Left ventricle myocardium inferior (tissue), 1 donor: ENCODE measurements at regions not wholly inside any gene's neighbourhood (a gene's known extent, or its start where the extent isn't known, plus 50 kb on each side); places are given as distances from the start of the nearest gene placed in this dataset.
"Not testable (repeated sequence)": the region's sequence is repeated elsewhere in the genome, so short reads cannot be mapped to it uniquely, and the experiment has no call there.

Experiments used
- DNase-seq: peaks from one replicate; pipeline ENCODE4 v3.0.0-alpha.2; 2020
- H3K27ac ChIP-seq: fragments of 200-600 bp; replicated peaks from 2 replicates; pipeline ENCODE4 v1.8.0; 2021
- H3K27me3 ChIP-seq: fragments of 200-600 bp; 2 replicates; pipeline ENCODE4 v1.8.0; 2021; ENCODE audit warnings: low read depth
- H3K36me3 ChIP-seq: fragments of 200-600 bp; 2 replicates; pipeline ENCODE4 v1.8.0; 2021
- H3K4me1 ChIP-seq: fragments of 200-600 bp; 2 replicates; pipeline ENCODE4 v1.8.0; 2021
- H3K4me3 ChIP-seq: fragments of 200-600 bp; 2 replicates; pipeline ENCODE4 v1.8.0; 2021; ENCODE audit warnings: mild to moderate bottlenecking, moderate library complexity
- H3K9me3 ChIP-seq: fragments of 200-600 bp; replicated peaks from 2 replicates; pipeline ENCODE4 v1.8.0; 2021
- intact Hi-C: fragments of 100-400 bp; cut with micrococcal nuclease; formaldehyde crosslinking; loops from one replicate; pipeline ENCODE4 v1.11.0; 2022
- TF ChIP-seq, protein P1 (sequence below): fragments of 200-600 bp; IDR thresholded peaks from 2 replicates; pipeline ENCODE4 v1.8.0; 2021; ENCODE audit warnings: antibody characterized with exemption, mild to moderate bottlenecking, borderline replicate concordance
- donor health status: DM: no; HTN: yes; CAD: no; lungs with severe emphysema.

DNA sequence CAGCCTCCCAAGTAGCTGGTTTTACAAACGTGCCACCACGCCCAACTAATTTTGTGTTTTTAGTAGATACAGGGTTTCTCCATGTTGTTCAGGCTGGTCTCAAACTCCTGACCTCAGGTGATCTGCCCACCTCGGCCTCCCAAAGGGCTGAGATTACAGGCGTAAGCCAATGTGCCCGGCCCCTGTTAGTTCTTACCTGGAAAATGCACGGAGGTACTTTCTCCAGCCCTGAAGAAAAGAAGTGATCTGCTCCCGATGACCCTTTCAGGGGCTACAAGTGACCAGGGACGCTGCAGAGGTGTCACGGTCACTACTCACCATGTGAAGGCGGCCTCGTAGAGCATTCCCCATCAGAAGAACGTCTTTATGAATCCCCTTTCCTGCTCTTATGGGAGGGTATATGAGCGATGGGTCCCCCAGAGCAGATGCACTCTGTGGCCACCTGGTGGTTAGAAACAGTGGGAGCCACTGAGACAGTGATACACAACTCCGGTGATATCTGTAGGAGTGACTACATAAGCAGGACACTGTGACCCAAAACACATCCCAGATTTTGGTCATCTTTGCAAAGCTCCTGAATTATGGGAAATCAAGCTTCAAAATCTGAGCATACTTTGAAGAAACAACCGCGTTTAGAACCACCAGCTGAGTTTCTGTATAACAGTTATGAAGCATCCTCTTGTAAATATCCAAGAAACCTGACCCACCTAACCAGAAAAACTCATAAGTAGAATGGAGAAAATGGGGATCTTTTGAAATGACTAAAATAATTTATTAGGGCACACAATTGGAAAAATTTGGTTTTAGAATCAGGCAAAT is 102.7 kb upstream of the NBPF11 start:
- H3K4me3 ChIP-seq, H3K36me3 ChIP-seq, DNase-seq, H3K9me3 ChIP-seq, H3K27ac ChIP-seq, intact Hi-C loops, H3K4me1 ChIP-seq: not testable (repeated sequence)
- TF ChIP-seq, protein P1, sequence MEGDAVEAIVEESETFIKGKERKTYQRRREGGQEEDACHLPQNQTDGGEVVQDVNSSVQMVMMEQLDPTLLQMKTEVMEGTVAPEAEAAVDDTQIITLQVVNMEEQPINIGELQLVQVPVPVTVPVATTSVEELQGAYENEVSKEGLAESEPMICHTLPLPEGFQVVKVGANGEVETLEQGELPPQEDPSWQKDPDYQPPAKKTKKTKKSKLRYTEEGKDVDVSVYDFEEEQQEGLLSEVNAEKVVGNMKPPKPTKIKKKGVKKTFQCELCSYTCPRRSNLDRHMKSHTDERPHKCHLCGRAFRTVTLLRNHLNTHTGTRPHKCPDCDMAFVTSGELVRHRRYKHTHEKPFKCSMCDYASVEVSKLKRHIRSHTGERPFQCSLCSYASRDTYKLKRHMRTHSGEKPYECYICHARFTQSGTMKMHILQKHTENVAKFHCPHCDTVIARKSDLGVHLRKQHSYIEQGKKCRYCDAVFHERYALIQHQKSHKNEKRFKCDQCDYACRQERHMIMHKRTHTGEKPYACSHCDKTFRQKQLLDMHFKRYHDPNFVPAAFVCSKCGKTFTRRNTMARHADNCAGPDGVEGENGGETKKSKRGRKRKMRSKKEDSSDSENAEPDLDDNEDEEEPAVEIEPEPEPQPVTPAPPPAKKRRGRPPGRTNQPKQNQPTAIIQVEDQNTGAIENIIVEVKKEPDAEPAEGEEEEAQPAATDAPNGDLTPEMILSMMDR: peak; percentile 71
- peaks cover 18% of the 10 kb centered on the region for H3K27me3 ChIP-seq

DNA sequence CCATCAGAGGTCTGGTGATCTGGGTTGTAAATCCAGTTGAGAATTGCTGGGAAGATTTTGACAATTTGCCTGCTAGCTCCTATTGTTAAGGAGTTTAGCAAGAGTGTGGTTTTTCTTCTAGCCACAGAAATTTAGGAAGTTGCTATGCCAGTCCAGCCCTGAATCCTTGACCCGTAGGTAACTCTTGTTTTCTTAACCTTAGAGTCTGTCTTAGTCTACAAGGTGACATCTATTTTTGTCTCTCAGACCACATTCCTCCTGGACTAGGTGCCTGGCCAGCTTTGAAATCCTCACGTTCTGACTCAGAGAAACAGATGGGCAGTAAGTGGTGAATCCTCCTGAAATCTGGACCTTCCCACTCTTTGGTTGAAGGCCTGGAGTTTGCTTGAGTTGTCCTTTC is 101.7 kb upstream of the NBPF11 start:
- H3K4me1 ChIP-seq, H3K27me3 ChIP-seq, H3K4me3 ChIP-seq, H3K9me3 ChIP-seq, intact Hi-C loops, DNase-seq, H3K36me3 ChIP-seq, H3K27ac ChIP-seq: not testable (repeated sequence)

DNA sequence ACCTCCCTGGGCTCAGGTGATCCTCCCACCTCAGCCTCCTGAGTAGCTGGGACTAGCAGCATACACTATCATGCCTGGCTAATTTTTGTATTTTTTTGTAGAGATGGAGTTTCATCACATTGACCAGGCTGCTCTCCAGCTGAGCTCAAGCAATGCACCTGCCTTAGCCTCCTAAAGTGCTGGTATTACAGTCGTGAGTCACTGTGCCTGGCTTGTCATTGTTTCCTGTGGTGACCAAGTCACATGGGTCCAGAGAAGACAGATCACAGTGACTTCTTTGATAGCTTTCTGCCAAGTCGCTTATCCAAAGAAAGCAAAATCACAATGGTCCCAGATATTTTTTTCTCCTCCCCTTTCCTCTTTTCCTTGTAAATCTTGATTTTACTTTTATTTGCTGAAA is 96.7 kb upstream of the NBPF11 start:
- H3K36me3 ChIP-seq, H3K4me1 ChIP-seq, H3K4me3 ChIP-seq, H3K9me3 ChIP-seq, H3K27me3 ChIP-seq, DNase-seq, H3K27ac ChIP-seq, intact Hi-C loops: not testable (repeated sequence)

DNA sequence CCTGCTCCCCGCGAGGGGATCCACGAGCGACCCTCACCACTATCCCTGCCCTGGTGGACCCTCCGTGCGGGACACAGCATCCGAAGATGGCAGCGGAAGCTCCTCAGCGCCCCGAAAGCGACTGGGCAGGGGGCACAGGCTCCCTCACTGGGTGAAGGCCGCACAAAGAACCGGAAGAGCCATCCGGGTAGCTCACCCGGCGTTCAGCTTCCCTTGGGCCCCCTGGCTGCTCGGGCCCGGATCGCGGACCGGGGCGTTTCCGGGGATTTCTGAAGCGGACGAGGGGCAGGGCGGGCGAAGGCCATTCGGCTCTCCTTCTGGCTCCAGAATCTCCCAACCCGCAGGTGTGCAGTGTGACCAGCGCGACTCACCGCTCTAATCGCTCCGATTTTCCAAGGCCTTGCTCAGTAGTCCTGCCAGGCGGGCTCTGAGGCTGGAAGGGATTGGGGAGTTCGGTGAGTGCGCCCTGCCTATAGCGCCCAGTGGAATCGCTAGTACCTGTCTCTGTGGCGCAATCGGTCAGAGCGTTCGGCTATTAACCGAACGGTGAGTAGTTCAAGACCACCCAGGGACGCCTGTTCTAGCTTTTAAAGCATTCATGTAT is 94.3 kb upstream of the NBPF11 start:
- H3K9me3 ChIP-seq, H3K27ac ChIP-seq, H3K27me3 ChIP-seq, H3K4me1 ChIP-seq, intact Hi-C loops, DNase-seq, H3K36me3 ChIP-seq: not testable (repeated sequence)
- H3K4me3 ChIP-seq: peak overlapping the region; percentile 17

DNA sequence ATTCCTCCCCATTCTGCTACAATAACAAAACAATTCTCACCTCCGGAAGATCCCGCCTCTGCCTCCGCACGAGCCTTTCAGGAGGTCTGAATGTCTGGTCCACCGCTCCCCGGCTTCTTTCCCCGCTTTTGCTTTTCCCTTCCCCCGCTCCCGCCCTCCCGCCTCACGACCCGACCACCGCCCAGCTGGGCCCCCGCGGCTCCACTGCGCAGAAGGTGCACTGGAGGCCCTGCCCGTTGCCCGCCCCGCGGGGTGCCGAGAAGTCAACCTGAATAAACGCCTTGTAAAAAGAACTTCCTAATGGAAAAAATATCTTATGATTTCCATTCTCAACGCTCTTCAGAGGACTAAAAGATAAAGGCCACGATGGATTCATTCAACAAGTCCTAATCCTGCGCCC is 93.8 kb upstream of the NBPF11 start:
- H3K4me3 ChIP-seq: peak overlapping the region; percentile 17
- H3K4me1 ChIP-seq, DNase-seq, H3K27ac ChIP-seq, H3K9me3 ChIP-seq, intact Hi-C loops, H3K36me3 ChIP-seq, H3K27me3 ChIP-seq: not testable (repeated sequence)

DNA sequence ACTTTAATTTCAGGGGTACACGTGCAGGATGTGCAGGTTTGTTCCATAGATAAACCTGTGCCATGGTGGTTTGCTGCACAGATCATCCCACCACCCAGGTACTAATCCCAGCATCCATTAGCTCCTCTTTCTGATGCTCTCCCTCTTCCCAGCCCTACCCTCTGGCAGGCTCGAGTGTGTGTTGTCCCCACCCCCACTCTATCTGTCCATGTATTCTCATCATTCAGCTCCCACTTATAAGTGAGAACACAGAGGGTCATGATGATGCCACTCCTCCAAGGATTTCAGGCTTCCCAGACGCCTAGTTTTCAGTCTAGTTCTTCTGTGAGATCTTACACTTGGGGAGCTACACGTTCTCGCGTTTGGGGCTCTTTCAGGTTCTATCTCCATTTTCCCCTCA is 93.4 kb upstream of the NBPF11 start:
- H3K9me3 ChIP-seq, H3K36me3 ChIP-seq, intact Hi-C loops, H3K4me1 ChIP-seq, DNase-seq, H3K27me3 ChIP-seq, H3K27ac ChIP-seq, H3K4me3 ChIP-seq: not testable (repeated sequence)

DNA sequence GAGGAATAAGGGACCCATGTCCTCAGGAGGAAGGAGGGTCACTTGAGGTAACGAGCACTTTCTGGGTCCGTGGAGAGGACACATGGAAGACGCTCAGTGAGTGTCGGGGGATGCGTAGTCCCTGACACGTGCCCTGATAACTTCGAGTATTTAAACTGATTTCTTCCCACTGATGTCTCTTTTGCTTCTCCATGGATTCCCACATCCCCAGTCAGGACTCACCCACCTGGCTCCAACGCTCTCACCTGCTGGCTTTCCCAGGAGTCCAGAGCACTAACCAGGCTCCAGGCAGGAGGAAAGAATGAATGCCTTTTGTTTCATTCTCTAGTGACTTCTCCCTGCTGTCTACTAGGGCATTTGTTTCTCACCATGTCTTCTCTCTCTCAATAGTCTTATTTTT is 81.2 kb upstream of the NBPF11 start:
- DNase-seq, intact Hi-C loops, H3K27me3 ChIP-seq: not testable (repeated sequence)

DNA sequence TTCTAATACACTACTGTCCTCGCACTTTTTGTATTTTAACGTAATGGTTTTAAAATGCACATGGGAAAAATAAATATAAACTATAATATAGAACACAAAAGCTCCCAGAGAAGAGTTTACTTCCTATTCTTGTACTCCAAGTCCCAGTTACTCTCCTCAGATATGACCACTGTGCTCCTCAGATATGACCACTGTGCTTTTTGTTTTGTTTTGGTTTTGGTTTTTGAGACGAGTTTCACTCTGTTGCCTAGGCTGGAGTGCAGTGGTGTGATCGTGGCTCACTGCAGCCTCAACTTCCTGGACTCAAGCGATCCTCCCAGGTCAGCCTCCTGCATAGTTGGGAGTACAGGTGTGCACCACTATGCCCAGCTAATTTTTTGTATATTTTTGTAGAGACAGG is 76.8 kb upstream of the NBPF11 start:
- H3K36me3 ChIP-seq, DNase-seq, H3K27ac ChIP-seq, H3K4me1 ChIP-seq, intact Hi-C loops, H3K9me3 ChIP-seq, H3K4me3 ChIP-seq, H3K27me3 ChIP-seq: not testable (repeated sequence)

More for the DNA sequence above, 81.2 kb upstream of the NBPF11 start:
- not testable (repeated sequence) for H3K4me3 ChIP-seq, H3K27ac ChIP-seq, H3K36me3 ChIP-seq, H3K9me3 ChIP-seq, H3K4me1 ChIP-seq

DNA sequence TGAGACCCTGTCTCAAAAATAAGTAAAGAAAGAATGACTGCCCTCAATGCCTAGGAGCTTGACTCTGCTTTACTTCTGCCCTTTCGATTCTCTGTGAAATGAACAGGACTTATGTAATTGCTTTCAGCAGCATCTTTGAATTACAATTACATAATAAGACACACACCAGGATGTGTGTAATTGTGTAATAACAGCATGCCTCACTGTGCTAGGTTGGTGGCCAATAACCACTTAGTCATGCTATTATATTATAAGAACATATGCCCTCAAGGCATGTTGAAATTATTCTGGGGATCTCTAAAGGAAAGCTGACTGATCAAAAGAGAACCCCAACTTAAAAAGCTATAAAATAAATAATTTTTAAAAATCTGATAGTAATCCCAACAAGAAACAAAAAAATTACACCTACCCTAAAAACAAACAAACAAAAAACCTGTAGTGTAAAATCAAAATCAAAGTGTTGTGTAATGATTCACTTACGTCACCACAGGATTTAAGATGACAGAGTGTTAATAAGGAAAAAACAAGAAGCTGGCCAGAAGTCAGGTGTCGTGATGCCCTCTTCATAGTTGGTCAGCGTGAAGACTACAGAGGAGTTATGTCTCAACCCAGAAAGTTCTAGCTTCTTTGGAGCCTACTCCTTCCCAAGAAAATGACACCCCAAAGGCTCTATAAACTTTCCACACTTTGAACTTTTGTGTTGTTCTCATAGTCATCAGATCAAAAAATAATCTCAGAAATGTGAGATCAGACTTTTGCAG is 70.5 kb upstream of the NBPF11 start:
- H3K9me3 ChIP-seq, DNase-seq, H3K4me3 ChIP-seq, H3K4me1 ChIP-seq, H3K27me3 ChIP-seq, H3K27ac ChIP-seq, intact Hi-C loops, H3K36me3 ChIP-seq: not testable (repeated sequence)

DNA sequence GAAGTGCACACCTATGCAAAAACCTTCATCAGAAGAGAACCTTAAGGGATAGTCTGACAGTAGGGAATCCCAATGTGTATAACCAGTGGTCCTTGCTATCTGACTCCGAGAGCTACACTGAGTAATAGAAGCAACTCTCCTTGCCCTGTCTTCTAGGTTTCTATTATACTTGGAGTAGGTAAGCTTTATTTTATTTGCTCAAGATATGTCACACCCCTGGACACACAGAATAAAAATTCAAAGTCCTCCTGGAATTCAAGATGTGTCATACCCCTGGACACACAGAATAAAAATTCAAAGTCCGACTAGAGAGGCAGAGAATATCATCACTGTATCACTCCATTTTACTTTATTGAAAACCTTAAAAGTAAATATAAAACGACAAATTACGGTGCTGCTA is 69.5 kb upstream of the NBPF11 start:
- H3K27ac ChIP-seq, H3K9me3 ChIP-seq, DNase-seq, intact Hi-C loops, H3K36me3 ChIP-seq, H3K27me3 ChIP-seq, H3K4me3 ChIP-seq, H3K4me1 ChIP-seq: not testable (repeated sequence)

DNA sequence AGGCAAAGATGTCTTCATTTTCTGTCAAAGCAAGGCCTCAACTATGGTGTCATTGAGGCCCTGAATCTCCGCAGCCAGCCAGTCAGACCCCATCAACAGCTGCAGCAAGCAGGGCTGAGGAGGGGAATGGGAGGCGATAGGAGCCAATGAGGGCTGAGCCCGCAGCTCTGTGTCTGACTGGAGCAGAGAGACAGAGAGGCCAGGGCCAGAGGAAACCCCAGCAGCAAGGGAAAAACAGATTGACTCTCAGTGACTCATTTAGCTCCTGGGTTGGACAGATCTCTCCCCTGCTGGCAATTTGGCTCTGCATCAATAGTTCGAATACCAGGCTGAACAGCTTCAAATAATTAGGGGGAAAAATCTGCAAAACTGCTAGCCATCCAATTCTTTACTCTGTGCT is 67.1 kb upstream of the NBPF11 start:
- H3K4me1 ChIP-seq, H3K27me3 ChIP-seq, H3K36me3 ChIP-seq, H3K9me3 ChIP-seq, intact Hi-C loops, H3K4me3 ChIP-seq, H3K27ac ChIP-seq, DNase-seq: not testable (repeated sequence)

DNA sequence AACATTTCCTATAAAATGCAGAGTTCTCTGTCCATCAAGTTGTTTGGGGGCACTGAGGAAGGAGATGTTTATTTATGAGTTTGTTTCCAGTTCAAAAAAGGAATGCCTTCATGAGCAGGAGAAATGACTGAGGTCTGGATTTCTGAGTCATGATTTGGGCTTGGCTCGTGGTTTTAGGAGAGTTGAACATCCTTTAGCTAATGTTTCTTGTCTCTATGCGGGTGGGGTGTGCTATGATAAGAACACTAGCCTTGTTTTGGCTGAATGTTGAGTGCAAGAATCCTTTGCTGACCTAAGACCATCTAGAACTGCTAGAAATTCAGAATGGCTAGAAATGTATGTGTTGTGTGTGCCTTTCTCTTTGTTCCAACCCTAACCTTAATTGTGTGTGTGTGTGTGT is 59.1 kb upstream of the NBPF11 start:
- H3K27me3 ChIP-seq, H3K9me3 ChIP-seq, H3K36me3 ChIP-seq, H3K4me1 ChIP-seq, intact Hi-C loops, H3K4me3 ChIP-seq, DNase-seq, H3K27ac ChIP-seq: not testable (repeated sequence)

DNA sequence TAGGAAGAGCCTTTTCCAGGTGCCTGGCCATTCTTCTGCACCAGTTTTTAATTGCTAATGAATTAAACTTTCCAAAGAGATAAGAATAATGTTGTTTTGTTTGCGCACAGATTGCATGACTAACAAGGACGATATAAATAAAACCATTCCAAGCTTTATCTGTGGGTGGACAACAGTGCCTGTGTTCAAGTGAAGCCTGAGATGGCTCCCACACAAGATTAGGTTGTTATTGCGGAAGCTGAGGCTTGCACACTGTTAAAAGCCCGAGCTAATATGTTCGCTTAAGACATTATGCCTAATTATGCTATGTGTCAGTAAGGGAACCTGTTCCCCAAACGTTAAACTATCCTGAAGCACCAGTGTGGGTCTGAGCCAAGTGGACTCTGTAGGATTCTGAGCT is 58.5 kb upstream of the NBPF11 start:
- H3K4me3 ChIP-seq, H3K27ac ChIP-seq, DNase-seq, H3K9me3 ChIP-seq, H3K36me3 ChIP-seq, H3K27me3 ChIP-seq, intact Hi-C loops, H3K4me1 ChIP-seq: not testable (repeated sequence)
